ENCODE measurements at regions not wholly inside any gene's neighbourhood (a gene's known extent, or its start where the extent isn't known, plus 50 kb on each side); places are given as distances from the start of the nearest gene placed in this dataset.

DNA sequence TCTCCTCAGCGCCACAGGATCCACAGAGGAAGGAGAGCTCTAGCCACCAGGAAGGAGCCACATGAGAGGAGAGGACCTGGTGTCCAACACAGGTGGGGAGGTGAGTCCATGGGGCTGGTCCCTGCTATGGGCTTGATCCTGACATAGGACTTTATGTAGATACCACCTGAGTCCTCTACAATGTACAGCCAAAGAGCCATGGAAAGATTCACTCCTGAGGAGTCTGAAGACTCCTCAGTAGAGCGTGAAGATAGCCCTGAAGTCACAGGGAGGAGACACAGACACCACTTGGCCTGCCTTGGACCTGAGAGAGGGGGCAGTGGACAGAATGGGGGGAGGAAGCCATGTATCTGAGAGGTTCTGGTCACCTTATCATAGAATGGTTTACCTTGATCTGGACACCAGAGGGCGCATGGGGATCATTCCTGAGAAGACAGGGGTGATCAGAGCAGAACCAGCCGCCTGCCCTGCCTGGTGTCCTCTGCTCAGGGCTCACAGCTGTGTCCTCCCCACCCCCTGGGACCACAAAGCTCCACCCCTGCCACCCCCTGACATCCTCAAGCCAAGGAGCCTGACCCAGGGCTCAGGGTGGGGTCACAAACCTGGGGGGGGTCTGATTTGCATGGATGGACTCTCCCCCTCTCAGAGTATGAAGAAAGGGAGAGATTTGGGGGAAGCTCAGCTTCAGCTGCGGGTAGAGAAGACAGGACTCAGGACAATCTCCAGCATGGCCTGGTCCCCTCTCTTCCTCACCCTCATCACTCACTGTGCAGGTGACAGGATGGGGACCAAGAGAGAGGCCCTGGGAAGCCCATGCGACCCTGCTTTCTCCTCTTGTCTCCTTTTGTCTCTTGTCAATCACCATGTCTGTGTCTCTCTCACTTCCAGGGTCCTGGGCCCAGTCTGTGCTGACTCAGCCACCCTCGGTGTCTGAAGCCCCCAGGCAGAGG, 77.0 kb downstream of the ZNF280B start:
- Histone ChIP-seq H4K5ac (ENCODE audit: insufficient read length, low read depth, low read length) (no peak overlapping the region), H3T11ph (ENCODE audit: low read length) (no peak overlapping the region), H2BK5ac (ENCODE audit: insufficient read length, low read length) (no peak overlapping the region), H3K56ac (ENCODE audit: insufficient read length, low read depth, low read length) (no peak overlapping the region), H3K4me2 (ENCODE audit: insufficient read depth, insufficient read length, low read length) (no peak overlapping the region), H3K27me3 (ENCODE audit: insufficient read depth, low read length) (peaks cover 64% of the 10 kb centered on the region), H3K4me1 (ENCODE audit: insufficient read depth, low read length) (no peaks in the 10 kb centered on the region), H3K9me3 (ENCODE audit: control insufficient read depth, low read depth, low read length) (no peaks in the 10 kb centered on the region), H4K8ac (replicated peaks; ENCODE audit: insufficient read length, low read depth, low read length) (no peak overlapping the region), H3K79me1 (ENCODE audit: insufficient read depth, low read depth, low read length, poor library complexity, severe bottlenecking) (no peaks in the 10 kb centered on the region), H2BK120ac (ENCODE audit: low read depth, low read length, poor library complexity, severe bottlenecking) (no peak overlapping the region), H3K23me2 (ENCODE audit: insufficient read length, low read depth, low read length, poor library complexity, severe bottlenecking) (no peaks in the 10 kb centered on the region), H3K4ac (ENCODE audit: low read depth, low read length) (no peak overlapping the region), H3K27ac (ENCODE audit: insufficient read length, low read depth, low read length) (no peak overlapping the region), H2BK20ac (ENCODE audit: low read depth, low read length, poor library complexity, severe bottlenecking) (no peak overlapping the region), H3K79me2 (ENCODE audit: insufficient read depth, low read length) (no peaks in the 10 kb centered on the region), H2BK15ac (ENCODE audit: low read depth, low read length) (no peak overlapping the region), H3K9ac (ENCODE audit: extremely low read depth, insufficient read length, low read length) (no peak overlapping the region), H4K20me1 (ENCODE audit: control insufficient read depth, insufficient read depth, insufficient read length) (no peaks in the 10 kb centered on the region), H4K91ac (ENCODE audit: insufficient read length, low read depth, low read length) (no peak overlapping the region), H2AK5ac (ENCODE audit: insufficient read length, low read length) (no peak overlapping the region), H2AFZ (ENCODE audit: low read length) (no peak overlapping the region), H3K23ac (ENCODE audit: insufficient read length, low read depth, low read length) (no peak overlapping the region), H2BK12ac (ENCODE audit: insufficient read length, low read depth, low read length) (no peak overlapping the region), H3K18ac (ENCODE audit: insufficient read length, low read depth, low read length) (no peak overlapping the region), H3K14ac (ENCODE audit: insufficient read depth, low read length) (no peak overlapping the region)
- TF ChIP-seq, protein P1, sequence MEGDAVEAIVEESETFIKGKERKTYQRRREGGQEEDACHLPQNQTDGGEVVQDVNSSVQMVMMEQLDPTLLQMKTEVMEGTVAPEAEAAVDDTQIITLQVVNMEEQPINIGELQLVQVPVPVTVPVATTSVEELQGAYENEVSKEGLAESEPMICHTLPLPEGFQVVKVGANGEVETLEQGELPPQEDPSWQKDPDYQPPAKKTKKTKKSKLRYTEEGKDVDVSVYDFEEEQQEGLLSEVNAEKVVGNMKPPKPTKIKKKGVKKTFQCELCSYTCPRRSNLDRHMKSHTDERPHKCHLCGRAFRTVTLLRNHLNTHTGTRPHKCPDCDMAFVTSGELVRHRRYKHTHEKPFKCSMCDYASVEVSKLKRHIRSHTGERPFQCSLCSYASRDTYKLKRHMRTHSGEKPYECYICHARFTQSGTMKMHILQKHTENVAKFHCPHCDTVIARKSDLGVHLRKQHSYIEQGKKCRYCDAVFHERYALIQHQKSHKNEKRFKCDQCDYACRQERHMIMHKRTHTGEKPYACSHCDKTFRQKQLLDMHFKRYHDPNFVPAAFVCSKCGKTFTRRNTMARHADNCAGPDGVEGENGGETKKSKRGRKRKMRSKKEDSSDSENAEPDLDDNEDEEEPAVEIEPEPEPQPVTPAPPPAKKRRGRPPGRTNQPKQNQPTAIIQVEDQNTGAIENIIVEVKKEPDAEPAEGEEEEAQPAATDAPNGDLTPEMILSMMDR (conservative IDR thresholded peaks at IDR 0.05): peak; percentile 69
- no peaks in the 10 kb centered on the region; a peak in 1 of 4 replicates for H3K4me1 Mint-ChIP-seq
- H3K4me3 Mint-ChIP-seq: no peak overlapping the region
- DNase-seq: peak; percentile 74
- H3K36me3 Mint-ChIP-seq (ENCODE audit: insufficient read depth in 1 of 3, low read depth in 3 of 3): no peaks in the 10 kb centered on the region
- no peak overlapping the region; a peak in 1 of 7 replicates for H3K27ac Mint-ChIP-seq
- WGBS (ENCODE audit: extremely low coverage, insufficient read length, low lambda C conversion rate): no CpG with 5 or more reads among the region's 7 CpGs
- peaks cover 99% of the 10 kb centered on the region for H3K27me3 Mint-ChIP-seq (ENCODE audit: low read depth)
- peaks cover 11 to 14% of the 10 kb centered on the region in 2 experiments; a peak in 4 of 5 replicates for H3K9me3 Mint-ChIP-seq
